H9 (cell line): ENCODE measurements at regions not wholly inside any gene's neighbourhood (a gene's known extent, or its start where the extent isn't known, plus 50 kb on each side); places are given as distances from the start of the nearest gene placed in this dataset.

Experiments used
- DNase-seq: peaks from one replicate; pipeline ENCODE4 v3.0.0-alpha.2; 2017
- H2AFZ ChIP-seq: one replicate; pipeline ENCODE4 v1.6.1; 2013; ENCODE audit warnings: mild to moderate bottlenecking, low read length, control low read depth, moderate library complexity
- H2AK5ac ChIP-seq: 2 replicates; pipeline ENCODE4 v1.6.1; 2013; ENCODE audit warnings: low read length, control low read depth, mixed read lengths; ENCODE audit not compliant: insufficient read length
- H2BK120ac ChIP-seq: one replicate; pipeline ENCODE4 v1.6.1; 2013; ENCODE audit warnings: low read depth, mild to moderate bottlenecking, low read length, control low read depth, inconsistent platforms; ENCODE audit not compliant: poor library complexity, severe bottlenecking
- H2BK12ac ChIP-seq: 2 replicates; pipeline ENCODE4 v1.6.1; 2013; ENCODE audit warnings: low read length, control low read depth, mixed read lengths, low read depth; ENCODE audit not compliant: insufficient read length
- H2BK15ac ChIP-seq: 2 replicates; pipeline ENCODE4 v1.6.1; 2013; ENCODE audit warnings: low read depth, low read length, control low read depth
- H2BK20ac ChIP-seq: one replicate; pipeline ENCODE4 v1.6.1; 2013; ENCODE audit warnings: low read depth, mild to moderate bottlenecking, low read length, control low read depth, inconsistent platforms; ENCODE audit not compliant: poor library complexity, severe bottlenecking
- H2BK5ac ChIP-seq: 2 replicates; pipeline ENCODE4 v1.6.1; 2013; ENCODE audit warnings: low read length, control low read depth, mixed read lengths; ENCODE audit not compliant: insufficient read length
- H3K14ac ChIP-seq: 2 replicates; pipeline ENCODE4 v1.6.1; 2013; ENCODE audit warnings: low read length, control low read depth; ENCODE audit not compliant: insufficient read depth
- H3K18ac ChIP-seq: 2 replicates; pipeline ENCODE4 v1.6.1; 2013; ENCODE audit warnings: low read depth, mild to moderate bottlenecking, mixed read lengths, low read length, control low read depth; ENCODE audit not compliant: insufficient read length
- H3K23ac ChIP-seq: 2 replicates; pipeline ENCODE4 v1.6.1; 2013; ENCODE audit warnings: low read length, control low read depth, mixed read lengths, low read depth; ENCODE audit not compliant: insufficient read length
- H3K23me2 ChIP-seq: 2 replicates; pipeline ENCODE4 v1.6.1; 2013; ENCODE audit warnings: low read depth, mild to moderate bottlenecking, mixed read lengths, low read length, control low read depth; ENCODE audit not compliant: insufficient read length, poor library complexity, severe bottlenecking
- H3K27ac ChIP-seq: 2 replicates; pipeline ENCODE4 v1.5.1; 2013; ENCODE audit warnings: low read length, control low read depth, mixed read lengths, low read depth; ENCODE audit not compliant: insufficient read length
- H3K27me3 ChIP-seq: 2 replicates; pipeline ENCODE4 v1.6.1; 2013; ENCODE audit warnings: low read length, control low read depth, inconsistent platforms; ENCODE audit not compliant: insufficient read depth
- H3K4ac ChIP-seq: 2 replicates; pipeline ENCODE4 v1.6.1; 2013; ENCODE audit warnings: low read depth, mild to moderate bottlenecking, control low read depth, inconsistent platforms, low read length, moderate library complexity
- H3K4me1 ChIP-seq: 2 replicates; pipeline ENCODE4 v1.6.1; 2013; ENCODE audit warnings: low read length, control low read depth, inconsistent platforms; ENCODE audit not compliant: insufficient read depth
- H3K4me2 ChIP-seq: 2 replicates; pipeline ENCODE4 v1.6.1; 2013; ENCODE audit warnings: low read length, control low read depth, mixed read lengths; ENCODE audit not compliant: insufficient read length, insufficient read depth
- H3K56ac ChIP-seq: 2 replicates; pipeline ENCODE4 v1.6.1; 2013; ENCODE audit warnings: low read depth, mild to moderate bottlenecking, mixed read lengths, low read length, control low read depth; ENCODE audit not compliant: insufficient read length
- H3K79me1 ChIP-seq: 2 replicates; pipeline ENCODE4 v1.6.1; 2013; ENCODE audit warnings: low read depth, mild to moderate bottlenecking, moderate library complexity, low read length, control low read depth, inconsistent platforms; ENCODE audit not compliant: insufficient read depth, poor library complexity, severe bottlenecking
- H3K79me2 ChIP-seq: 2 replicates; pipeline ENCODE4 v1.6.1; 2013; ENCODE audit warnings: low read length, control low read depth, inconsistent platforms; ENCODE audit not compliant: insufficient read depth
- H3K9ac ChIP-seq: 2 replicates; pipeline ENCODE4 v1.6.1; 2013; ENCODE audit warnings: low read length, control low read depth, mixed read lengths; ENCODE audit not compliant: insufficient read length; ENCODE audit errors: extremely low read depth
- H3K9me3 ChIP-seq: one replicate; pipeline ENCODE4 v1.6.1; 2013; ENCODE audit warnings: low read depth, low read length, inconsistent platforms; ENCODE audit not compliant: control insufficient read depth
- H3T11ph ChIP-seq: one replicate; pipeline ENCODE4 v1.6.1; 2013; ENCODE audit warnings: mild to moderate bottlenecking, low read length, control low read depth, inconsistent platforms
- H4K20me1 ChIP-seq: one replicate; pipeline ENCODE4 v1.6.1; 2013; ENCODE audit not compliant: control insufficient read depth, insufficient read length, insufficient read depth
- H4K5ac ChIP-seq: 2 replicates; pipeline ENCODE4 v1.6.1; 2013; ENCODE audit warnings: low read depth, mild to moderate bottlenecking, mixed read lengths, low read length, control low read depth; ENCODE audit not compliant: insufficient read length
- H4K8ac ChIP-seq: replicated peaks from 2 replicates; pipeline ENCODE4 v1.6.1; 2013; ENCODE audit warnings: low read length, control low read depth, mixed read lengths, low read depth; ENCODE audit not compliant: insufficient read length
- H4K91ac ChIP-seq: 2 replicates; pipeline ENCODE4 v1.6.1; 2013; ENCODE audit warnings: low read depth, mild to moderate bottlenecking, moderate library complexity, mixed read lengths, low read length, control low read depth; ENCODE audit not compliant: insufficient read length
- H3K27ac Mint-ChIP-seq, 3 experiments: 2 replicates in 2 of 3; 3 replicates in 1 of 3; pipeline ENCODE4 v1.8.0; 2020 to 2021; ENCODE audit warnings: mixed read lengths in 3 of 3, mild to moderate bottlenecking in 1 of 3, moderate library complexity in 1 of 3
- H3K27me3 Mint-ChIP-seq: 2 replicates; pipeline ENCODE4 v1.8.0; 2021; ENCODE audit warnings: low read depth, mild to moderate bottlenecking, moderate library complexity, mixed read lengths
- H3K36me3 Mint-ChIP-seq, 3 experiments: 2 replicates in 2 of 3; 3 replicates in 1 of 3; pipeline ENCODE4 v1.8.0; 2020 to 2021; ENCODE audit warnings: low read depth in 3 of 3, mixed read lengths in 3 of 3; ENCODE audit not compliant: insufficient read depth in 1 of 3
- H3K4me1 Mint-ChIP-seq, 2 experiments: 2 replicates each; pipeline ENCODE4 v1.8.0; 2020; ENCODE audit warnings: mixed read lengths in 2 of 2
- H3K4me3 Mint-ChIP-seq, 2 experiments: 2 replicates in 1 of 2; 3 replicates in 1 of 2; pipeline ENCODE4 v1.8.0; 2020 to 2021; ENCODE audit warnings: mild to moderate bottlenecking in 2 of 2, mixed read lengths in 2 of 2, moderate library complexity in 1 of 2
- H3K9me3 Mint-ChIP-seq, 2 experiments: 2 replicates in 1 of 2; 3 replicates in 1 of 2; pipeline ENCODE4 v1.8.0; 2020; ENCODE audit warnings: mild to moderate bottlenecking in 2 of 2, mixed read lengths in 2 of 2, moderate library complexity in 1 of 2
- CTCF ChIP-seq: fragments of 200-600 bp; sonication (generic); conservative IDR thresholded peaks from 3 replicates; pipeline ENCODE4 v1.8.0; 2021; ENCODE audit warnings: antibody characterized with exemption, mild to moderate bottlenecking
- WGBS: extraction: QIAGEN DNeasy Blood & Tissue Kit; methylation state at CpG from one replicate; pipeline ENCODE4 v1.1.7; 2013; ENCODE audit warnings: missing lambda C conversion rate, low lambda C conversion rate, mixed read lengths; ENCODE audit not compliant: insufficient read length; ENCODE audit errors: extremely low coverage; 5-methylcytosine and 5-hydroxymethylcytosine counted together

- H3K9me3 Mint-ChIP-seq: no peaks in the 10 kb centered on the region
- H3K4ac ChIP-seq: no peak overlapping the region
Observed at GRCh38 chr12:62127516-62127915, 132.7 kb upstream of the USP15 start.

More at GRCh38 chr12:62127516-62127915, 132.7 kb upstream of the USP15 start:
- Histone ChIP-seq H3K4me2 (no peak overlapping the region), H2BK15ac (no peak overlapping the region), H4K91ac (no peak overlapping the region), H3K14ac (no peak overlapping the region), H3K4me1 (no peaks in the 10 kb centered on the region), H3K56ac (no peak overlapping the region), H3K9ac (no peak overlapping the region), H4K8ac (no peak overlapping the region), H3K23ac (no peak overlapping the region), H3K23me2 (no peaks in the 10 kb centered on the region), H4K5ac (no peak overlapping the region), H3K79me1 (no peaks in the 10 kb centered on the region), H3K18ac (no peak overlapping the region), H2BK5ac (no peak overlapping the region), H3K79me2 (no peaks in the 10 kb centered on the region), H2BK120ac (no peak overlapping the region), H3K27ac (no peak overlapping the region), H2BK12ac (no peak overlapping the region), H3K9me3 (no peaks in the 10 kb centered on the region), H3T11ph (no peak overlapping the region), H4K20me1 (no peaks in the 10 kb centered on the region), H2BK20ac (no peak overlapping the region), H2AFZ (no peak overlapping the region), H3K27me3 (no peaks in the 10 kb centered on the region), H2AK5ac (no peak overlapping the region)
- H3K27me3 Mint-ChIP-seq: no peaks in the 10 kb centered on the region
- H3K36me3 Mint-ChIP-seq: no peaks in the 10 kb centered on the region
- no peak overlapping the region for H3K4me3 Mint-ChIP-seq
- TF ChIP-seq CTCF: no peak
- H3K4me1 Mint-ChIP-seq: peaks cover 0 to 3% of the 10 kb centered on the region in 2 experiments; a peak in 2 of 4 replicates
- DNase-seq: no peak
- WGBS: no CpG with 5 or more reads among the region's 2 CpGs
- no peak overlapping the region for H3K27ac Mint-ChIP-seq
